ENCODE measurements at regions not wholly inside any gene's neighbourhood (a gene's known extent, or its start where the extent isn't known, plus 50 kb on each side); places are given as distances from the start of the nearest gene placed in this dataset.

- DNase-seq (ENCODE audit: low read depth, low spot score) = no peak
- ChIA-PET POLR2A (no interaction called here), CTCF (no interaction called here)
Measured at GRCh38 chr2:5510082-5510481, 182.1 kb upstream of the SOX11 start.

GRCh38 chr2:5515693-5516092 lies 176.5 kb upstream of the SOX11 start:
- POLR2A ChIA-PET = no interaction called here
- TF ChIP-seq, protein P1, sequence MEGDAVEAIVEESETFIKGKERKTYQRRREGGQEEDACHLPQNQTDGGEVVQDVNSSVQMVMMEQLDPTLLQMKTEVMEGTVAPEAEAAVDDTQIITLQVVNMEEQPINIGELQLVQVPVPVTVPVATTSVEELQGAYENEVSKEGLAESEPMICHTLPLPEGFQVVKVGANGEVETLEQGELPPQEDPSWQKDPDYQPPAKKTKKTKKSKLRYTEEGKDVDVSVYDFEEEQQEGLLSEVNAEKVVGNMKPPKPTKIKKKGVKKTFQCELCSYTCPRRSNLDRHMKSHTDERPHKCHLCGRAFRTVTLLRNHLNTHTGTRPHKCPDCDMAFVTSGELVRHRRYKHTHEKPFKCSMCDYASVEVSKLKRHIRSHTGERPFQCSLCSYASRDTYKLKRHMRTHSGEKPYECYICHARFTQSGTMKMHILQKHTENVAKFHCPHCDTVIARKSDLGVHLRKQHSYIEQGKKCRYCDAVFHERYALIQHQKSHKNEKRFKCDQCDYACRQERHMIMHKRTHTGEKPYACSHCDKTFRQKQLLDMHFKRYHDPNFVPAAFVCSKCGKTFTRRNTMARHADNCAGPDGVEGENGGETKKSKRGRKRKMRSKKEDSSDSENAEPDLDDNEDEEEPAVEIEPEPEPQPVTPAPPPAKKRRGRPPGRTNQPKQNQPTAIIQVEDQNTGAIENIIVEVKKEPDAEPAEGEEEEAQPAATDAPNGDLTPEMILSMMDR (IDR thresholded peaks at IDR 0.05; ENCODE audit: insufficient read depth, low read length, missing control alignments) = no peak
- H3K4me3 ChIP-seq (ENCODE audit: low read depth, low read length) = no peak overlapping the region
- CTCF ChIA-PET = no interaction called here
- no peak for DNase-seq (ENCODE audit: low read depth, low spot score)

More at GRCh38 chr2:5510082-5510481, 182.1 kb upstream of the SOX11 start:
- TF ChIP-seq, protein P1 (IDR thresholded peaks at IDR 0.05; ENCODE audit: insufficient read depth, low read length, missing control alignments) = no peak
- H3K4me3 ChIP-seq (ENCODE audit: low read depth, low read length) = no peak overlapping the region

DNA sequence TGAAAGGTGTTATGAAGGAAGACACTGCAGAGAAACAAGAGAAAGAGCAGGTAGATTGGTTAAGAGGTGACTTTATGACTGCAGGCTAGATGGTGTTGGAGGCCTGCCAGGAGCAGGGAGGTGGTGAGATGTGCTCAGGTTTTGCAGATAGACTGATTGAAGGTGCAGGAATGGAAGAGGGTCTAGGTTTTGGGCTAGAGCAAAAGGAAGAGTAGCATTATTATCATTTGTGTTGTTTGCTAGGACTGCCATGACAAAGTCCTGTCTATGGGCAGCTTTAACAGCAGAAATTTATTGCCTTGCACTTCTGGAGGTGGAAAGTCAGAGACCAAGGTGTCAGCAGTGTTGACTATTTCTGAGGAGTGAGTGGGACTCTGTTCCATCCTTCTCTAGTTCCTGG lies 172.9 kb upstream of the SOX11 start:
- no peak overlapping the region for H3K4me3 ChIP-seq (ENCODE audit: low read depth, low read length)
- TF ChIP-seq, protein P1 (IDR thresholded peaks at IDR 0.05; ENCODE audit: insufficient read depth, low read length, missing control alignments) = no peak
- DNase-seq (ENCODE audit: low read depth, low spot score) = no peak
- CTCF ChIA-PET = no interaction called here
- POLR2A ChIA-PET = no interaction called here

DNA sequence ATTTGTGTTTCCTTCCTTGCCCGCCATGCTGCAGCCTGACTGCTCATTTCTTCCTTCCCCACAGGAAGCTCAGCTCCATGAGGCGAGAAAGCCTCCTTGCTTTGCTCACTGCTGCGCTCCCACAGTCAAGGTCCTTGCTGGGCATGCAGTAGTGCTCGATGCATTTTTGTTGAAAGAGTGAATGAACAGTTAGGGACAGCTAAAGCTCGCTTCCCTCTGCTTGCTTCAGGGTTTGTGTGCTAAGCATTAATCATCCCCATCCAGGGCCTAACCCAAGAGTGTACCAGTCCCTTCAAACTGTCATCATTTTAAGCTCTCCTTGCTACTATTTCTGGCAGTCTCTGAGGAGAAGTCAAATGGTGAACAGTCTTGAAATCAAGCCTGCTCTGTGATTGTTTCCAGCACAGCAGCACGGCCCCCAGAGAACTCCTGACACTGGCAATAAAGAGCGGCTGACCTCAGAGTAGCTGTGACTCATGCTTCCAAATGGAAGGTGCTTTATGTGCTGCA lies 171.7 kb upstream of the SOX11 start:
- POLR2A ChIA-PET = no interaction called here
- no peak for DNase-seq (ENCODE audit: low read depth, low spot score)
- CTCF ChIA-PET = no interaction called here

GRCh38 chr2:5521461-5521860 lies 170.7 kb upstream of the SOX11 start:
- H3K4me3 ChIP-seq (ENCODE audit: low read depth, low read length) = no peak overlapping the region
- POLR2A ChIA-PET = no interaction called here
- DNase-seq (ENCODE audit: low read depth, low spot score) = no peak
- TF ChIP-seq, protein P1 (IDR thresholded peaks at IDR 0.05; ENCODE audit: insufficient read depth, low read length, missing control alignments) = no peak
- CTCF ChIA-PET = no interaction called here

More for the DNA sequence above, 171.7 kb upstream of the SOX11 start:
- no peak overlapping the region for H3K4me3 ChIP-seq (ENCODE audit: low read depth, low read length)
- TF ChIP-seq, protein P1 (IDR thresholded peaks at IDR 0.05; ENCODE audit: insufficient read depth, low read length, missing control alignments) = no peak

GRCh38 chr2:5524551-5524950 lies 167.6 kb upstream of the SOX11 start:
- CTCF ChIA-PET = no interaction called here
- no peak for DNase-seq (ENCODE audit: low read depth, low spot score)
- TF ChIP-seq, protein P1 (IDR thresholded peaks at IDR 0.05; ENCODE audit: insufficient read depth, low read length, missing control alignments) = no peak
- POLR2A ChIA-PET = no interaction called here
- no peak overlapping the region for H3K4me3 ChIP-seq (ENCODE audit: low read depth, low read length)

Data from AG04449 (cell line).